Fibroblast of peridontal ligament (primary cell): ENCODE measurements at regions not wholly inside any gene's neighbourhood (a gene's known extent, or its start where the extent isn't known, plus 50 kb on each side); places are given as distances from the start of the nearest gene placed in this dataset.
"Not testable (repeated sequence)": the region's sequence is repeated elsewhere in the genome, so short reads cannot be mapped to it uniquely, and the experiment has no call there.

Source experiments
- DNase-seq: peaks from one replicate; pipeline ENCODE4 v3.0.0-alpha.2; 2010; ENCODE audit errors: extremely low read depth

GRCh38 chr3:5690904-5691532 is 503.5 kb downstream of the EDEM1 start:
- no peak for DNase-seq

GRCh38 chr3:5692446-5692845 is 504.9 kb downstream of the EDEM1 start:
- DNase-seq, result no peak

- DNase-seq, result no peak
These were observed 506.8 kb downstream of the EDEM1 start for GRCh38 chr3:5694266-5694665.

- DNase-seq, result no peak
These were observed 511.3 kb downstream of the EDEM1 start for GRCh38 chr3:5698851-5699250.

DNA sequence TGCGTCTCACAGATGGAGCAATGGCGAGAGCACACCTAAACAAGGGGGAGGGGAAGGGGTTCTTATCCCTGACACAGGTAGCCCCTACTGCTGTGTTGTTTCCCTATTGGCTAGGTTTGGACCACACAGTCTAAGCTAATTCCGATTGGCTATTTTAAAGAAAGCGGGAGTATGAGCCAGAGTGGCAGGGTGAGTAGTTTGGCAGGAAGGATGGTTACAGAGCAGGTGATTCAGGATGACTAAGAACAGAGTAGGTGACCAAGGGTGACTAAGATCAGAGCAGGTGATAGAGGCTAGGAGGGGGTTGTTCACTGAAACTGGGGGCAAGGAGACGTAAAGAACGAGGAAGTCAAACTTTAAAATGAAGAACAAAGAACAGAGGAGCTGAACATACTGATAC is 511.8 kb downstream of the EDEM1 start:
- no peak for DNase-seq

DNA sequence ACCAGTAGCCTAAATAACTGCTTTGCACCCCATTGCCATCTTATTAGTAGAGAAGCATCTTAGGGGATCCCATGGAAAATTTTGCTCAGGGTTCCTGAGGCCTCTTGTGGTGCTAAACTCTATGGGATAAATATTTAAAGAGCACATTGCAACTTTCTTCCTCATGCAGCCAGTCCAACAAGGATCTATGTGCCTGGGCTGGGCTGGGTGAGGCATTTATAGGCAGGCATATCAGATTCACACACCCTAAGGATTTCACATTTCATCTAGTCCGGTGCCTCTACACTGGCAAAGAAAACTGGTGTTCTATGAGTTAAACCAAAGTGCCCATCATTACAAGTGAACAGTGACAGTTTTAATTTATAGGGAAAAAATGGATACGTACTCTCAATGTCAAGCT is 512.3 kb downstream of the EDEM1 start:
- no peak for DNase-seq

DNA sequence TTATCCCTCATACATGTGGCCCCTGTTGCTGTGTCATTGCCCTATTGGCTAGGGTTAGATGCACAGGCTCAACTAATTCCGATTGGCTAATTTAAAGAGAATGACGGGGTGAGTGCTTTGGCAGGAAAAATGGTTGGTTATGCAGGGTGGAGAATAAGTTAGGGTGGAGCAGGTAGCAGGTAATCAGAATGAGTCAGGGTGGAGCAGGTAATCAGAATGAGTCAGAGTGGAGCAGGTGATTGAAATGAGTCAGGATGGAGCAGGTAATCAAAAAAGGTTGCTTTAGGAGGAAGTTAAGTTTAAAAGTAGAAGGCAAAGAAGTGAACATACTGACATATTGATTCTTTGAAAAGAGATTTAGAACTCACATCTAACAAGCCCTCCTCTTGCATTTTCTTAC is 513.5 kb downstream of the EDEM1 start:
- not testable (repeated sequence) for DNase-seq

GRCh38 chr3:5707794-5708193 is 520.3 kb downstream of the EDEM1 start:
- DNase-seq, result no peak

DNA sequence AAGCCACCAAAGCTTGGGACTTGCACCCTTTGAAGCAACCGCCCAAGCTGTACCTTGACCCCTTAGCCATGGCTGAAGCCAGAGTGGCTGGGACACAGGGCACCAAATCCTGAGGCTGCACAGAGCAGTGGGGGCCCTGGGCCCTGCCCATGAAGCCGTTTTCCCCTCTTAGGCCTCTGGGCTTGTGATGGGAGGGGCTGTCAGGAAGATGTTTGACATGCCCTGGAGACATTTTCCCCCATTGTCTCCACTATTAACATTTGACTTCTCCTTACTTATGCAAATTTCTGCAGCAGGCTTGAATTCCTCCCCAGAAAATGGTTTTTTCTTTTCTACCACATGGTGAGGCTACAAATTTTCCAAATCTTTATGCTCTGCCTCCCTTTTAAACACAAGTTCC is 522.2 kb downstream of the EDEM1 start:
- no peak for DNase-seq

GRCh38 chr3:5710718-5711117 is 523.2 kb downstream of the EDEM1 start:
- no peak for DNase-seq

DNA sequence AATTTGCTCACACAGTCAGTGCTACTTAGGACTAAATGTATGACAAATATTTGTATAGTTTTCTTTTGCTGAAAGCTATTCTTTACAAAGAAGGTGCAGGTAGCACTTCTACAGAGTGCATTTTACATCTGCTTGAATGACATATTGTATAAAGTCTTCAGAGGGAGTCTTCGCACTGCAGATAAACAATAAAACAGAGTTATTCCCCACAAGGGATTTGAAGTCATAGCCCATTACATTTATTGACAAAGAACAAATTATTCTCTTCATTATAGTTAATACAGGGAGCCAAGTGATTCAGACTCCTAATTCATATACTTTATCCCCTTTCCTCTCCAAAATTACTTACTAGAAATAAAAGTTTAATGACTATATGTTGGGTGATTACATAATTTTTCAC is 529.7 kb downstream of the EDEM1 start:
- DNase-seq, result no peak

DNA sequence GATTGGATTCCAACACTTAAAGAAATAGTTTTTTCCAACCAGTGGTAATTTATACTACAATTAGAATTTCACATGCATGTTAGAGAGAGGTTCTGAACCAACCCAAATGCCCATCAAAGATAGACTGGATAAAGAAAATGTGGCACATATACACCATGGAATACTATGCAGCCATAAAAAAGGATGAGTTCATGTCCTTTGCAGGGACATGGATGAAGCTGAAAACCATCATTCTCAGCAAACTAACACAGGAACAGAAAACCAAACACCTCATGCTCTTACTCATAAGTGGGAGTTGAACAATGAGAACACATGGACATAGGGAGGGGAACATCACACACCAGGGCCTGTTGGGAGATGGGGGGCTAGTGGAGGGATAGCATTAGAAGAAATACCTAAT is 532.2 kb downstream of the EDEM1 start:
- DNase-seq, result not testable (repeated sequence)

DNA sequence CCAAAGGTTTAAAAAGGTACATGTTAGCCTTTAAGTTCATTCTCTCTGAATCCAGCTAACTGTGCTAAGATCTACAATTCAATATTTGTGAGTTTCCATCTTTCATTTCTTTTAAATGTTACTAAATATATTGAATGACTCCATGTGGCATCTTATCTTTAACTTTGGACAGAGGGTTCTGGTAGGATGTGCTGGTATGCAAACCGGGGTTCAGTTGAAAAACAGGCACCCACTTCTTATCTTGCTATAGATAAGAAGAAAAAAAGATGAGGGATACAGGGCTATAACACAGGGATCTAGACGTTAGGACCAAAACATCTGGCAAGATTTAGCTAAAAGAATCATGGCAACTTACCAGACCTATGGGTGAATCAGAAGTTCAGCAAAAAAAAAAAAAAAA is 538.3 kb downstream of the EDEM1 start:
- no peak for DNase-seq

DNA sequence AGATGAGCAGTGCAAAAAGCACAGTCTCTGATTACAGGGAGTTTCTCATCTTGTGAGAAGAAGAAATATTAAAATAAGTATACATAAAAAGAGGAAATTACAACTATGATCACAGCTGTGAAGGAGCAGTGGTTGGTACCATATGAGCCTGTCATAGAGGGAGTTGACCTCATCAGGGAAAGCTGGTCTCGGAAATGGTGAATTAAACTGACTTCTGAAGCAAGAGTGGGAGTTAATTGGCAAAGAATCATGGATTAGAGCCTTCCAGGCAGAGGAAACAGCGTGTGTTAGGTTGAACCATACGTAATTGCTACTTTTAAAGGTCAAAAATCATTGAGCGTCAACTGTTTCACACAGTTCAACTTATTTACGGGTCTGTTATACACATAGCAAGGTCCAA is 539.1 kb downstream of the EDEM1 start:
- DNase-seq, result no peak

- no peak for DNase-seq
These were observed 540.4 kb downstream of the EDEM1 start for GRCh38 chr3:5727743-5728484.

DNA sequence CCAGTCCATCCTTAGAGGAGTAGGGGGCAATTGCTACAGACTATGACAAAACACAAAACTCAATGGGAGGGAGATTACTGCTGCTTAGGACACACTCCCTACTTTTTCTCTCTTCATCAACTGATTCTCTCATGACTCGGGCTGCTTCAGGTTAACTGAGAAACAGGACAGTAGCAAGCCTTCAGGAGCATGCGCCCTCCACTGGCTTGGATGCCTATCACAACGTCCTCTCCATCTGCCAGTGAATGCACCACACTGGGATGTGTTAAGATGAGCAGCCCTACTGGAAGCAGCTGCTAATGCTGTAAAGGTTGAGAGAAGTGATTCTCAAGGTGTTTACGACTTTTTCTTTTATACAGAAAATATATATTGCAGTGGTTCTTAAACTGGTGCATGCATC is 542.3 kb downstream of the EDEM1 start:
- DNase-seq, result no peak

- DNase-seq, result no peak
These were observed 543.6 kb downstream of the EDEM1 start for GRCh38 chr3:5731100-5731499.

DNA sequence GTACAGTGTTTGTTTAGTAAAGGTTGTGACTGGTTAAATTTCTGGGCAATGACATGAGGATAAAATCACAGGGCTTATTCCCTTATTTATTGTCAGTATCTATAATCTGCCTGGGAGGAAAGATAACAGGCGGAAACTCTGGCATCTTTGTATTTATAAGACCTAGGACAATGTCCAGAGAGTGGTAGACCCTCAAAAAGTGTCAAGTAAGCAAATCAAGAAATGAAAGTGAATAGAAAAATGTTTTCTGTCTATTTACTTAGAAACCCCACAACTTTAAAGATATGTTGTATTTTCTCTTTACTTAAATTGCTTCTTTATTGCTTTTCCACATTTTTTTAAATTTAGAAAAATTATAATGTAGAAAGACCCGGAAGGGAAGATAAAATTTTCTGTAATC is 544.6 kb downstream of the EDEM1 start:
- DNase-seq, result no peak

- no peak for DNase-seq
These were observed 546.5 kb downstream of the EDEM1 start for GRCh38 chr3:5733995-5734394.

DNA sequence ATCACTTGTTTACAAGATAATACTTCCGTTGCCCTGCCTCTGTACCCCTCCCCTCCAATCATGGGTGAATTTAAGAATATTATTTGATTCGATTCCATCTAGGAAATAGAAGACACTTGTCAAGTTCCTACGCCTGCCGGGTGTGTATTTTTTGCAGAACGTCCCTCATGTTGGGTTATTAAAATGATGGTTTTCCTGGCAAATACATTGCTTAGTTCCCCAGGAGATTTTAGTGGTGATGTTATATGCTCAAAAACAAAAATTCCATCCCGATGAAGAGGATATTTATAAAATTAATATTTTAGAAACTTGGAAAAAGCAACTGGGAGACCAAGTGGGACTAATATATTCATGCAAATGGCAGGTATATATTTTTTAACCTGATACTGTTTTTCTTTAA is 548.4 kb downstream of the EDEM1 start:
- DNase-seq, result no peak

GRCh38 chr3:5739299-5739935 is 551.9 kb downstream of the EDEM1 start:
- no peak for DNase-seq

DNA sequence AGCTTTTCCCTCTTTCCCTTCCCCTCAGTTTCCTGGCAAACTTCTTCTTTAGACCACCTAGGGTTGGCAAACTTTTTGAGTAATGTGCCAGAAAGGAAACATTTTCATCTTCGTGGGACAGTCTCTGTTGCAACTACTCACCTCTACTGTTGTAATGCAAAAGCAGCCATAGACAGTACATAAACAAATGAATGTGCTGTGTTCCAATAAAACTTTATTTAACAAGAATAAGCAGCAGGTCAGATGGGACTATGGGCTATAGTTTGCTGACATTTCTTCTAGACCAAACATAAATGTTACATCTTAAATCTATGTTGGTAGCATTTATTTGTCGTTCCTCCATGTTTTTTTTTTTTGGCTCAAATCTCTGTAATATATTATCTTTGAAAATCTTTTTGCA is 552.4 kb downstream of the EDEM1 start:
- no peak for DNase-seq

- DNase-seq, result no peak
These were observed 553.5 kb downstream of the EDEM1 start for GRCh38 chr3:5741017-5741416.
